PC-9 (cell line): ENCODE measurements at regions not wholly inside any gene's neighbourhood (a gene's known extent, or its start where the extent isn't known, plus 50 kb on each side); places are given as distances from the start of the nearest gene placed in this dataset.

Experiments
- BruUV-seq: library from RNA; stranded (reverse); fragments of 400-500 nt; replicated peaks from 2 replicates; lab custom pipeline; 2021; lab: Mats Ljungman, UMichigan
- CTCF ChIA-PET: fragments of 300-600 bp; sonication (Branson Sonifier 250); formaldehyde crosslinking; loops from one replicate; lab custom pipeline; 2022; ENCODE audit warnings: antibody characterized with exemption; lab: Charles Lee
- POLR2A ChIA-PET: fragments of 300-600 bp; sonication (Branson Sonifier 250); formaldehyde crosslinking; loops from one replicate; lab custom pipeline; 2022; ENCODE audit warnings: antibody characterized with exemption; ENCODE audit not compliant: unreplicated experiment; lab: Charles Lee
- DNase-seq, 2 experiments: peaks; one replicate each; pipeline versions ENCODE4 v3.0.0 to v3.0.0-alpha.2; 2015 to 2022; ENCODE audit warnings: mixed read lengths in 1 of 2
- H2AFZ ChIP-seq: fragments of 200-600 bp; sonication (generic); 2 replicates; pipeline ENCODE4 v1.8.1; 2017; ENCODE audit warnings: antibody characterized with exemption
- H3F3A ChIP-seq: fragments of 200-600 bp; sonication (generic); 2 replicates; pipeline ENCODE4 v1.8.1; 2017; ENCODE audit warnings: antibody characterized with exemption, mild to moderate bottlenecking, low read depth; ENCODE audit not compliant: insufficient read depth
- H3K27ac ChIP-seq: fragments of 200-600 bp; sonication (generic); 2 replicates; pipeline ENCODE4 v1.6.1; 2016; ENCODE audit warnings: mixed run types
- H3K27me3 ChIP-seq: fragments of 200-600 bp; sonication (generic); 2 replicates; pipeline ENCODE4 v1.6.1; 2016; ENCODE audit warnings: low read depth, mixed run types; ENCODE audit not compliant: insufficient read depth
- H3K36me3 ChIP-seq: fragments of 200-600 bp; sonication (generic); 2 replicates; pipeline ENCODE4 v1.6.1; 2016; ENCODE audit warnings: low read depth, mixed run types
- H3K4me1 ChIP-seq: fragments of 200-600 bp; sonication (generic); replicated peaks from 2 replicates; pipeline ENCODE4 v1.6.1; 2016; ENCODE audit warnings: mixed run types; ENCODE audit not compliant: insufficient read depth
- H3K4me2 ChIP-seq: fragments of 200-600 bp; sonication (generic); 2 replicates; pipeline ENCODE4 v1.6.1; 2017; ENCODE audit warnings: mixed run types
- H3K4me3 ChIP-seq: fragments of 200-600 bp; sonication (generic); 2 replicates; pipeline ENCODE4 v1.6.1; 2016; ENCODE audit warnings: mixed run types
- H3K79me2 ChIP-seq: fragments of 200-600 bp; sonication (generic); 2 replicates; pipeline ENCODE4 v1.6.1; 2017; ENCODE audit warnings: low read depth, mixed run types
- H3K9me2 ChIP-seq: fragments of 200-600 bp; sonication (generic); 2 replicates; pipeline ENCODE4 v1.8.1; 2017; ENCODE audit warnings: mild to moderate bottlenecking; ENCODE audit not compliant: insufficient read depth
- H3K9me3 ChIP-seq: fragments of 200-600 bp; sonication (generic); 2 replicates; pipeline ENCODE4 v1.8.1; 2016; ENCODE audit warnings: low read depth; ENCODE audit not compliant: insufficient read depth
- H4K20me1 ChIP-seq: fragments of 200-600 bp; sonication (generic); 2 replicates; pipeline ENCODE4 v1.8.1; 2017; ENCODE audit not compliant: insufficient read depth
- CTCF ChIP-seq: fragments of 200-600 bp; sonication (generic); conservative IDR thresholded peaks from 2 replicates; pipeline ENCODE4 v1.6.1; 2017; ENCODE audit warnings: mixed run types, antibody characterized with exemption, mild to moderate bottlenecking, moderate library complexity
- EZH2 ChIP-seq: fragments of 200-600 bp; sonication (generic); IDR thresholded peaks from 2 replicates; pipeline ENCODE4 v1.8.0; 2017; ENCODE audit warnings: antibody characterized with exemption, low read depth
- intact Hi-C: fragments of 100-400 bp; cut with micrococcal nuclease; formaldehyde crosslinking; loops from one replicate; pipeline ENCODE4 v1.10.0; 2022; ENCODE audit not compliant: unreplicated experiment

GRCh38 chr11:29712616-29713015 is 304.2 kb downstream of the KCNA4 start:
- BruUV-seq, result no TSS peak
- Histone ChIP-seq H3K27ac (no peak overlapping the region), H3K9me2 (no peaks in the 10 kb centered on the region), H3K36me3 (no peaks in the 10 kb centered on the region), H3K79me2 (no peaks in the 10 kb centered on the region), H3K4me2 (no peak overlapping the region), H2AFZ (no peak overlapping the region), H3K27me3 (peaks cover 5% of the 10 kb centered on the region; the same call in 1 of the 2 replicates), H3K9me3 (no peaks in the 10 kb centered on the region), H3K4me1 (no peaks in the 10 kb centered on the region), H3F3A (no peaks in the 10 kb centered on the region), H4K20me1 (no peaks in the 10 kb centered on the region), H3K4me3 (no peak overlapping the region)
- DNase-seq, result no peak
- POLR2A ChIA-PET, result no interaction called here
- intact Hi-C loops, result no loop called here
- CTCF ChIA-PET, result no interaction called here
- TF ChIP-seq EZH2 (no peak), CTCF (no peak)

- CTCF ChIA-PET, result no interaction called here
- no peak overlapping the region for H3K4me3 ChIP-seq
- POLR2A ChIA-PET, result no interaction called here
Measured at GRCh38 chr11:29707924-29708323, 308.9 kb downstream of the KCNA4 start.

GRCh38 chr11:29685361-29685760 is 331.5 kb downstream of the KCNA4 start:
- intact Hi-C loops, result no loop called here
- CTCF ChIA-PET, result no interaction called here
- BruUV-seq, result no TSS peak

More at GRCh38 chr11:29707924-29708323, 308.9 kb downstream of the KCNA4 start:
- Histone ChIP-seq H4K20me1 (no peaks in the 10 kb centered on the region), H3K9me3 (no peaks in the 10 kb centered on the region), H3K4me1 (no peaks in the 10 kb centered on the region), H3F3A (no peaks in the 10 kb centered on the region), H3K9me2 (no peaks in the 10 kb centered on the region), H3K27me3 (peaks cover 6% of the 10 kb centered on the region; the same call in 1 of the 2 replicates), H3K79me2 (no peaks in the 10 kb centered on the region), H3K36me3 (no peaks in the 10 kb centered on the region), H3K4me2 (no peak overlapping the region), H2AFZ (no peak overlapping the region), H3K27ac (no peak overlapping the region)
- intact Hi-C loops, result no loop called here
- DNase-seq, result no peak
- TF ChIP-seq EZH2 (no peak), CTCF (no peak)
- no TSS peak for BruUV-seq

More at GRCh38 chr11:29685361-29685760, 331.5 kb downstream of the KCNA4 start:
- Histone ChIP-seq H3K4me2 (no peak overlapping the region), H2AFZ (no peak overlapping the region), H3K27ac (no peak overlapping the region), H4K20me1 (no peaks in the 10 kb centered on the region), H3K9me2 (no peaks in the 10 kb centered on the region), H3K4me1 (no peaks in the 10 kb centered on the region), H3K9me3 (no peaks in the 10 kb centered on the region), H3K79me2 (no peaks in the 10 kb centered on the region), H3K27me3 (no peaks in the 10 kb centered on the region), H3K4me3 (no peak overlapping the region), H3K36me3 (no peaks in the 10 kb centered on the region), H3F3A (no peaks in the 10 kb centered on the region)
- POLR2A ChIA-PET, result no interaction called here
- no peak for TF ChIP-seq CTCF
- TF ChIP-seq EZH2, result no peak
- no peak for DNase-seq
